ENCODE measurements at regions not wholly inside any gene's neighbourhood (a gene's known extent, or its start where the extent isn't known, plus 50 kb on each side); places are given as distances from the start of the nearest gene placed in this dataset.

GRCh38 chr2:134772493-134773169, 53.8 kb upstream of the TMEM163 start:
- Histone ChIP-seq H3K4me1 (ENCODE audit: control insufficient read depth, insufficient read depth, low read length) (no peaks in the 10 kb centered on the region), H3K4me3 (ENCODE audit: low read depth in 2 of 2, low read length in 2 of 2) (no peak overlapping the region), H3K9me3 (ENCODE audit: control insufficient read depth, insufficient read depth, low read depth, low read length) (no peaks in the 10 kb centered on the region), H3K27ac (ENCODE audit: low read length) (no peak overlapping the region), H3K27me3 (ENCODE audit: control insufficient read depth, insufficient read depth, low read length) (no peaks in the 10 kb centered on the region), H3K36me3 (ENCODE audit: control insufficient read depth, insufficient read depth, low read length) (no peaks in the 10 kb centered on the region)
- BruUV-seq (replicated peaks) = no TSS peak
- in situ Hi-C loops (cut with HindIII; ENCODE audit: low pct_unique_long_range_greater_than_20kb, low sequenced_read_pairs) (no loop called here), intact Hi-C loops (cut with micrococcal nuclease; ENCODE audit: unreplicated experiment) (no loop called here)
- TF ChIP-seq SIN3A (IDR thresholded peaks at IDR 0.05; ENCODE audit: borderline replicate concordance, insufficient read depth, low read depth, low read length) (no peak), TCF7L2 (IDR thresholded peaks at IDR 0.05; ENCODE audit: low read depth, low read length) (no peak), CTCF (IDR thresholded peaks at IDR 0.05) (no peak), POLR2AphosphoS5 (IDR thresholded peaks at IDR 0.05; ENCODE audit: low read depth, low read length) (no peak)
- TF ChIP-seq, protein P1, sequence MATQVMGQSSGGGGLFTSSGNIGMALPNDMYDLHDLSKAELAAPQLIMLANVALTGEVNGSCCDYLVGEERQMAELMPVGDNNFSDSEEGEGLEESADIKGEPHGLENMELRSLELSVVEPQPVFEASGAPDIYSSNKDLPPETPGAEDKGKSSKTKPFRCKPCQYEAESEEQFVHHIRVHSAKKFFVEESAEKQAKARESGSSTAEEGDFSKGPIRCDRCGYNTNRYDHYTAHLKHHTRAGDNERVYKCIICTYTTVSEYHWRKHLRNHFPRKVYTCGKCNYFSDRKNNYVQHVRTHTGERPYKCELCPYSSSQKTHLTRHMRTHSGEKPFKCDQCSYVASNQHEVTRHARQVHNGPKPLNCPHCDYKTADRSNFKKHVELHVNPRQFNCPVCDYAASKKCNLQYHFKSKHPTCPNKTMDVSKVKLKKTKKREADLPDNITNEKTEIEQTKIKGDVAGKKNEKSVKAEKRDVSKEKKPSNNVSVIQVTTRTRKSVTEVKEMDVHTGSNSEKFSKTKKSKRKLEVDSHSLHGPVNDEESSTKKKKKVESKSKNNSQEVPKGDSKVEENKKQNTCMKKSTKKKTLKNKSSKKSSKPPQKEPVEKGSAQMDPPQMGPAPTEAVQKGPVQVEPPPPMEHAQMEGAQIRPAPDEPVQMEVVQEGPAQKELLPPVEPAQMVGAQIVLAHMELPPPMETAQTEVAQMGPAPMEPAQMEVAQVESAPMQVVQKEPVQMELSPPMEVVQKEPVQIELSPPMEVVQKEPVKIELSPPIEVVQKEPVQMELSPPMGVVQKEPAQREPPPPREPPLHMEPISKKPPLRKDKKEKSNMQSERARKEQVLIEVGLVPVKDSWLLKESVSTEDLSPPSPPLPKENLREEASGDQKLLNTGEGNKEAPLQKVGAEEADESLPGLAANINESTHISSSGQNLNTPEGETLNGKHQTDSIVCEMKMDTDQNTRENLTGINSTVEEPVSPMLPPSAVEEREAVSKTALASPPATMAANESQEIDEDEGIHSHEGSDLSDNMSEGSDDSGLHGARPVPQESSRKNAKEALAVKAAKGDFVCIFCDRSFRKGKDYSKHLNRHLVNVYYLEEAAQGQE (IDR thresholded peaks at IDR 0.05; ENCODE audit: insufficient read depth in 1 of 2, low read depth in 2 of 2, low read length in 1 of 2) = no peak
- CTCF ChIA-PET = no interaction called here
- DNase-seq (ENCODE audit: low read depth, low spot score) = no peak
- ATAC-seq = no peak
- POLR2A ChIA-PET = no interaction called here

- no peaks in the 10 kb centered on the region for H3K36me3 ChIP-seq (ENCODE audit: control insufficient read depth, insufficient read depth, low read length)
- ATAC-seq (no peak), DNase-seq (ENCODE audit: low read depth, low spot score) (no peak)
- intact Hi-C loops (cut with micrococcal nuclease; ENCODE audit: unreplicated experiment) = no loop called here
- POLR2A ChIA-PET = no interaction called here
- H3K9me3 ChIP-seq (ENCODE audit: control insufficient read depth, insufficient read depth, low read depth, low read length) = no peaks in the 10 kb centered on the region
- CTCF ChIA-PET = no interaction called here
- BruUV-seq (replicated peaks) = no TSS peak
- in situ Hi-C loops (cut with HindIII; ENCODE audit: low pct_unique_long_range_greater_than_20kb, low sequenced_read_pairs) = no loop called here
- H3K4me1 ChIP-seq (ENCODE audit: control insufficient read depth, insufficient read depth, low read length) = no peaks in the 10 kb centered on the region
- no peaks in the 10 kb centered on the region for H3K27me3 ChIP-seq (ENCODE audit: control insufficient read depth, insufficient read depth, low read length)
- H3K4me3 ChIP-seq (ENCODE audit: low read depth in 2 of 2, low read length in 2 of 2) = no peak overlapping the region
- no peak overlapping the region for H3K27ac ChIP-seq (ENCODE audit: low read length)
- TF ChIP-seq POLR2AphosphoS5 (IDR thresholded peaks at IDR 0.05; ENCODE audit: low read depth, low read length) = no peak
Observed at GRCh38 chr2:134773335-134773734, 54.5 kb upstream of the TMEM163 start.

Measured in Panc1 (cell line).